Astrocyte of the cerebellum (primary cell): ENCODE measurements at regions not wholly inside any gene's neighbourhood (a gene's known extent, or its start where the extent isn't known, plus 50 kb on each side); places are given as distances from the start of the nearest gene placed in this dataset.
"Not testable (repeated sequence)": the region's sequence is repeated elsewhere in the genome, so short reads cannot be mapped to it uniquely, and the experiment has no call there.

Experiments
- DNase-seq: peaks from one replicate; pipeline ENCODE4 v3.0.0-alpha.2; 2011; ENCODE audit warnings: low read depth
- H3K4me3 ChIP-seq: 2 replicates; pipeline ENCODE4 v1.5.1; 2011; ENCODE audit warnings: mild to moderate bottlenecking, low read depth, low read length, moderate library complexity
- CTCF ChIP-seq: IDR thresholded peaks from 2 replicates; pipeline ENCODE4 v1.5.1; 2012; ENCODE audit warnings: low read length, low read depth, moderate library complexity, mild to moderate bottlenecking; ENCODE audit errors: missing control alignments
- in situ Hi-C: cut with HindIII; loops from 2 replicates; pipeline ENCODE4 v1.10.0; 2017; ENCODE audit warnings: low sequenced_read_pairs

DNA sequence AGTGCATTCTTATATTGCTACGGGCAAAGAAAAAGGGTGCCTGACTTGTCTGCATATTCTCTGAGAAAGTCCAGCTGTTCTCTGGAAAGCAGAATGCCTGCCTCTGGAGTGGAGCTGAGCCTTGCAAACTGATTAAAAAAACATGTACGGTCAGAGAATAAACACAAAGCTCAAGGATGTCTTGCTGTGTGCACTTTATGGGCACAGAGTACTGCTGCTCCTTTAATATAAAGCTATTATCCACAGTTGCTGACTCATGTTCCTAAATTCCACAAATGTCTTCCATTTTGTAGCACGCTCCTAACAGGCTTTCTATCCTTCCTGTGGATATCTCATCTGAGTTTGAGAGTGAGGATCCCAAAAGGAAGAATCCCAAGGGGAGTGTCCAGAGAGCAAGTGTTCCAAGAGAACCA is 229.0 kb downstream of the MREG start:
- H3K4me3 ChIP-seq = no peak overlapping the region
- in situ Hi-C loops = no loop called here
- TF ChIP-seq CTCF = no peak
- DNase-seq = peak; percentile 28

GRCh38 chr2:215783640-215784039 is 229.7 kb downstream of the MREG start:
- in situ Hi-C loops, H3K4me3 ChIP-seq, DNase-seq: not testable (repeated sequence)

GRCh38 chr2:215782965-215783364 is 230.4 kb downstream of the MREG start:
- no peak overlapping the region for H3K4me3 ChIP-seq
- TF ChIP-seq CTCF = no peak
- in situ Hi-C loops = no loop called here
- DNase-seq = no peak

GRCh38 chr2:215782295-215782694 is 231.1 kb downstream of the MREG start:
- H3K4me3 ChIP-seq = no peak overlapping the region
- in situ Hi-C loops = no loop called here
- no peak for TF ChIP-seq CTCF
- no peak for DNase-seq

GRCh38 chr2:215780907-215781685 is 232.3 kb downstream of the MREG start:
- no peak overlapping the region for H3K4me3 ChIP-seq
- TF ChIP-seq CTCF = no peak
- DNase-seq = no peak
- in situ Hi-C loops = no loop called here

- no peak overlapping the region for H3K4me3 ChIP-seq
- no peak for TF ChIP-seq CTCF
- in situ Hi-C loops = no loop called here
- DNase-seq = no peak
Measured at GRCh38 chr2:215780313-215780712, 233.0 kb downstream of the MREG start.

DNA sequence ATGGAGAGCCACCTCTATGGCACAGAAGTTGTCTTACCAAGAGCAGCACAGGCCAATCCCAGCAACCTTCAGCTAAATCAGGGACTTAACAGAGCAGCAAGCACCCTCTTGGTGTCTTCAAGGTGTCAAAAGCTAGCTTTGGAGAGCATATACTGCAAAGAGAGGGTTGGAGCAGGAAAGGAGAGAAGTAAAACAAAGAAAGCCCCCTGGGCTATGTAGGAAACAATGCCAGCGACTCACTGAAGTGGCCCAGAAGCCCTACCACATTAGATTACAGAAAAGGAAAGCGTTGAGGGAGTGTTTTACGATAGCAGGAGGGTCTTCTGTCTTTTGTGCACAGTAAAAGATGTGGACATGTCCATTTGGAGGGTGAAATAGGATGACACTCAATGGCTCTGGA is 233.4 kb downstream of the MREG start:
- in situ Hi-C loops = no loop called here
- H3K4me3 ChIP-seq = no peak overlapping the region
- TF ChIP-seq CTCF = no peak
- DNase-seq = no peak
